ENCODE measurements at regions not wholly inside any gene's neighbourhood (a gene's known extent, or its start where the extent isn't known, plus 50 kb on each side); places are given as distances from the start of the nearest gene placed in this dataset.

DNA sequence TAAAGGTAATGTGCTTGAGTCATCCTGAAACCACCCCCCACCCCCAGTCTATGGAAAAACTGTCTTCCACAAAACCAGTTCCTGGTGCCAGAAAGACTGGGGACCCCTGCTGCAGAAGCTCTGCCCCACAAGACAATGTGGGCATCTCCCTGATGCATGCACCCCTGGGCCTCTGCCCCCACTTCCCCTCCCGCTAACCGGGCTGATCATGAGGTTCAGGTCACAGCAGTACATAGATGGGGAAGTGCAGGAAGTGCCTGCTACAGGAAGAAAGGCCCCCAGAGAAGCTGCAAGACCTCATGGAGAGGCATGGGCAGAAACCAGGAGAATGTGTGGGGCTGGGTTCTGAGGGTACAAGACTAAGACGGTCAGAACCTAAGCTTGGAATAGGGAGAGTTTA lies 243.4 kb upstream of the ID2 start:
- Histone ChIP-seq H3K4me3 (ENCODE audit: low read depth, low read length, poor library complexity, severe bottlenecking) (no peak overlapping the region), H3K4me1 (ENCODE audit: insufficient read depth, low read length, poor library complexity, severe bottlenecking) (peaks cover 16% of the 10 kb centered on the region), H3K36me3 (ENCODE audit: insufficient read depth, low read length, poor library complexity, severe bottlenecking) (no peaks in the 10 kb centered on the region), H3K9me3 (ENCODE audit: low read depth, low read length, poor library complexity, severe bottlenecking) (no peaks in the 10 kb centered on the region), H3K27ac (ENCODE audit: low read depth, low read length, poor library complexity, severe bottlenecking) (no peak overlapping the region), H3K27me3 (replicated peaks; ENCODE audit: insufficient read depth, low read depth, low read length, poor library complexity) (no peaks in the 10 kb centered on the region)
- POLR2A ChIA-PET (ENCODE audit: low non-redundant PET) = no interaction called here
- BruUV-seq (replicated peaks) = no TSS peak
- TF ChIP-seq, protein P1, sequence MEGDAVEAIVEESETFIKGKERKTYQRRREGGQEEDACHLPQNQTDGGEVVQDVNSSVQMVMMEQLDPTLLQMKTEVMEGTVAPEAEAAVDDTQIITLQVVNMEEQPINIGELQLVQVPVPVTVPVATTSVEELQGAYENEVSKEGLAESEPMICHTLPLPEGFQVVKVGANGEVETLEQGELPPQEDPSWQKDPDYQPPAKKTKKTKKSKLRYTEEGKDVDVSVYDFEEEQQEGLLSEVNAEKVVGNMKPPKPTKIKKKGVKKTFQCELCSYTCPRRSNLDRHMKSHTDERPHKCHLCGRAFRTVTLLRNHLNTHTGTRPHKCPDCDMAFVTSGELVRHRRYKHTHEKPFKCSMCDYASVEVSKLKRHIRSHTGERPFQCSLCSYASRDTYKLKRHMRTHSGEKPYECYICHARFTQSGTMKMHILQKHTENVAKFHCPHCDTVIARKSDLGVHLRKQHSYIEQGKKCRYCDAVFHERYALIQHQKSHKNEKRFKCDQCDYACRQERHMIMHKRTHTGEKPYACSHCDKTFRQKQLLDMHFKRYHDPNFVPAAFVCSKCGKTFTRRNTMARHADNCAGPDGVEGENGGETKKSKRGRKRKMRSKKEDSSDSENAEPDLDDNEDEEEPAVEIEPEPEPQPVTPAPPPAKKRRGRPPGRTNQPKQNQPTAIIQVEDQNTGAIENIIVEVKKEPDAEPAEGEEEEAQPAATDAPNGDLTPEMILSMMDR (conservative IDR thresholded peaks at IDR 0.05; ENCODE audit: low read depth, low read length) = no peak
- no peak for TF ChIP-seq EZH2 (IDR thresholded peaks at IDR 0.05; ENCODE audit: borderline replicate concordance, low read depth, low read length, poor library complexity, severe bottlenecking)
- CTCF ChIA-PET = no interaction called here
- no peak for DNase-seq (ENCODE audit: low spot score)
- intact Hi-C loops (cut with micrococcal nuclease; ENCODE audit: unreplicated experiment) = no loop called here

DNA sequence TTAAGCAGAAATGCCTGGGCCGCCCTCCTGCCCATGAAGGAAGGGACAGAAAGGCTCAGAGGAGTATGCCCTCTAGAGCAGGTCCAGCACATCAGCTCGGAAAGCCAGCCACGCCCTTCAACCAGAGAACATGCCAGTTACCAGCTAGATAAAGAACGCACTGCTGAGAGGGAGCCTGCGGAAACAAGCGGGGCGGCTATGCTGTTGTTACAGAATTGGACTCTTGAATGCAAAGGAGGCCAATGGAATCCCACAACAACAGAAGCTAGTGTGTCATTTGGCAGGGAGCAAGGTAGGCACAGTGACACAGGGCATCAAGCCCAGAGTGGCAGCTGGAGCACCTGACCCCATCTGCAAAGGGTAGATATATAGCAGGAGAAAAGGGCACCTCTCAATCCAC lies 242.9 kb upstream of the ID2 start:
- no TSS peak for BruUV-seq (replicated peaks)
- peaks cover 16% of the 10 kb centered on the region for H3K4me1 ChIP-seq (ENCODE audit: insufficient read depth, low read length, poor library complexity, severe bottlenecking)
- H3K4me3 ChIP-seq (ENCODE audit: low read depth, low read length, poor library complexity, severe bottlenecking) = no peak overlapping the region
- no peaks in the 10 kb centered on the region for H3K9me3 ChIP-seq (ENCODE audit: low read depth, low read length, poor library complexity, severe bottlenecking)
- intact Hi-C loops (cut with micrococcal nuclease; ENCODE audit: unreplicated experiment) = no loop called here
- CTCF ChIA-PET = no interaction called here
- DNase-seq (ENCODE audit: low spot score) = no peak
- H3K27me3 ChIP-seq (replicated peaks; ENCODE audit: insufficient read depth, low read depth, low read length, poor library complexity) = no peaks in the 10 kb centered on the region
- POLR2A ChIA-PET (ENCODE audit: low non-redundant PET) = no interaction called here
- no peaks in the 10 kb centered on the region for H3K36me3 ChIP-seq (ENCODE audit: insufficient read depth, low read length, poor library complexity, severe bottlenecking)
- no peak for TF ChIP-seq EZH2 (IDR thresholded peaks at IDR 0.05; ENCODE audit: borderline replicate concordance, low read depth, low read length, poor library complexity, severe bottlenecking)
- TF ChIP-seq, protein P1 (conservative IDR thresholded peaks at IDR 0.05; ENCODE audit: low read depth, low read length) = no peak
- H3K27ac ChIP-seq (ENCODE audit: low read depth, low read length, poor library complexity, severe bottlenecking) = no peak overlapping the region

DNA sequence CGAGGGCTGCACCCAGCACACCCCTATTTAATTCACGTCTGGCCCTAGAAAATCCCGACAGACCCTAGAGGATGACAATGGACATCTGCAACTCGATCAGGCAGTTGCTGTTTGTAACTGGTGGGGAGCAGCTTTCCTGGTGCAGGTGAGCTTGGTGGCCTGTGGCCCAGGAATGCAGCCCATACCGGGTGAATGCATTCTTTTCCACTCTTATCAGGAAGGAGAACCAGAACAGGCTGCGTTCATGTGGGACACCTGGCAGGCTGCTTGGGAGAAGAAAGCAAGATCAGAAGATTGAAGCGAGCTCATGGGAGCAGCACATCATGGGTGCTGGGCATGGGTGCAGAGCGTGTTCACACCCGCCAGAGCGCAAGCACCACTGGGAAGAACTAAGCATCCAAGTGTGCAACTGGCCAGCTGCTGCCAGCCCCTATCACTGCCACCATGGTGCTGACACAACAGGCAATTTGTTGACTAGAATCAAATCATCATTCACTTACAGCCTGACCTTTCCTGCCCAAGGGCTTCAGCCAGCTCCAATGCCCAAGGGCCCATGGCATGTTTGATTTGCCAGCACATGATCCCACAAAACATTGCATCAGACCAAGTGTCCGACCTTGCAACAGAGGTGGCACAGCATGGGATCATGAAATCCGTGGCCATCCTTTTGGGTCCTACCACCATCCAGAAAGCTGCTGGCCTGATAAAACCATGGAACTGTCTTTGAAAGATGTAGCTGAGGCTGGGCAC lies 241.7 kb upstream of the ID2 start:
- Histone ChIP-seq H3K9me3 (ENCODE audit: low read depth, low read length, poor library complexity, severe bottlenecking) (no peaks in the 10 kb centered on the region), H3K4me3 (ENCODE audit: low read depth, low read length, poor library complexity, severe bottlenecking) (no peak overlapping the region), H3K27ac (ENCODE audit: low read depth, low read length, poor library complexity, severe bottlenecking) (no peak overlapping the region), H3K4me1 (ENCODE audit: insufficient read depth, low read length, poor library complexity, severe bottlenecking) (peaks cover 15% of the 10 kb centered on the region), H3K27me3 (replicated peaks; ENCODE audit: insufficient read depth, low read depth, low read length, poor library complexity) (no peaks in the 10 kb centered on the region), H3K36me3 (ENCODE audit: insufficient read depth, low read length, poor library complexity, severe bottlenecking) (no peaks in the 10 kb centered on the region)
- no TSS peak for BruUV-seq (replicated peaks)
- POLR2A ChIA-PET (ENCODE audit: low non-redundant PET) = no interaction called here
- TF ChIP-seq, protein P1 (conservative IDR thresholded peaks at IDR 0.05; ENCODE audit: low read depth, low read length) = no peak
- TF ChIP-seq EZH2 (IDR thresholded peaks at IDR 0.05; ENCODE audit: borderline replicate concordance, low read depth, low read length, poor library complexity, severe bottlenecking) = no peak
- CTCF ChIA-PET = interaction anchor here (0.6 kb wide), 1 partner anchor 397 kb away, joined by 3 read pairs; the partner anchor contains the start of gene KIDINS220
- DNase-seq (ENCODE audit: low spot score) = no peak
- intact Hi-C loops (cut with micrococcal nuclease; ENCODE audit: unreplicated experiment) = no loop called here
